Left ventricle myocardium superior (tissue), 1 donor: ENCODE measurements at regions not wholly inside any gene's neighbourhood (a gene's known extent, or its start where the extent isn't known, plus 50 kb on each side); places are given as distances from the start of the nearest gene placed in this dataset.

Experiments
- ATAC-seq: fragments of 200-7000 bp; cut with Tn5 transposase; one replicate; pipeline ENCODE4 v1.9.1; 2020; ENCODE audit warnings: mild to moderate bottlenecking, moderate library complexity
- DNase-seq: peaks from one replicate; pipeline ENCODE4 v3.0.0-alpha.2; 2020
- intact Hi-C: fragments of 100-400 bp; cut with micrococcal nuclease; formaldehyde crosslinking; loops from one replicate; pipeline ENCODE4 v1.11.0; 2022
- donor health status: DM: no; HTN: yes; CAD: no; lungs with severe emphysema.

DNA sequence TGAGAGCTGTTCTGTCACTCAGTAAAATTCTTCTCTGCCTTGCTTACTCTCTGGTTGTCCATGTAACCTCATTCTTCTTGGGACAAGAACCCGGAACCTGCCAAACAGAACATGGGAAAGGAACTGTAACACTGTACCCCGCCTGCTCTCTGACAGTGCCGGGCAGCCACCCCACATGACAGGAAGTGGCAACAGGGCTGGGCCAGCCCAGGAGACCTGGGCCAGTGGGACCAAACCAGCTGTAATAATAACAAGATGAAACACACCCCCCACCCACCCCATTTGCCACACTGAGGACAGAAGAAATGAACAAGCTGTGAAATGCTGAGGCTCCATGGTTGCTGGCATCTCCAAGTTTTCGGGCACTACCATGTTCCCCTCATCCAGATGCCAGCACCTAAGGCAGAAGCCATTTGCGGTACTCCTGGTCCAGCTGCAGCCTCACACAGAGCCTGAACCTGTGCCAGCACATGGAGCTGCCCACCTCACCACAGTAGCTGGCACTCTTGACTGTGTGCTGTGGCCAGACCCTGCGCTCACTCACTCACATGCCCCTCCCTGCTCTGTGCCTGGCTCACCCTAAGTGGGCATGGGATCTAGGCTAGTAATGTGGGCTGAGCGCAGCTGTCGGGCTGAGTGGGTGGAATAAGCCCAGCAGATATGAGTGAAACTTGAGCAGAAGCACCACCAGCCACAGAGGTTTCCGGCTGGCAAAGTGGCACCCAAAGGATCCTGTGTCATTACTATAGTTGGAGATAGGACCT is 126.2 kb upstream of the UGT8 start:
- intact Hi-C loops: no loop called here
- DNase-seq (no peak), ATAC-seq (no peak)

DNA sequence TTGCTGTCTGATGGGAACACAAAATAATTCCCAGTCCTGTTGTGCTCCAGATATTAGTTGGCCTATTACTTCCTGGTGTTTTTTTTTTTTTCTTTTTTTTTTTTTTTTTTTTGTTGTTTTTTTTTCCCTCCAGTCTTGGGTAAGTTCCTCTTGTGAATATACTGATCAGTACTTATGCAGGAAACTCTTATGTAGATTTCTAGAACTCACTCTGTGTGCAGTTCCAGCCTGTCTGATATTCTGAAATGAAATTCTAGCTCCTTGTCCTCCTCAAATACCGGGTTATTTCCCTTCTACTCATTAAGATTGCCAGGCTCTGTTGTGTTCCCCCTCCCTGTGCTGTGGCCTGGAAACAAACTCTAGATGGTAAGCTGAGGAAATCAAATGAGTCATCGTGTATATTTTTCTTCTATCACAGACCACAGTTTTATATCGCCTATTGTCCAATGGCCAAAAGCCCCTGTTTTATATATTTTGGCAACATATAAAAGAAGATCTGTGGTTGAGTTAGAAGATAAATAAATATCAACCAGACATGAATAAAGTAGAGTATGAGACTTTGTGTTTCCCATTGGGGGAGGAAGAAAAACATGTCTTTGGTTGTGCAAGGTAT is 124.3 kb upstream of the UGT8 start:
- DNase-seq: no peak
- intact Hi-C loops: no loop called here
- ATAC-seq: no peak

- intact Hi-C loops: no loop called here
- no peak for DNase-seq
- no peak for ATAC-seq
These were observed 122.3 kb upstream of the UGT8 start for GRCh38 chr4:114476310-114476709.

DNA sequence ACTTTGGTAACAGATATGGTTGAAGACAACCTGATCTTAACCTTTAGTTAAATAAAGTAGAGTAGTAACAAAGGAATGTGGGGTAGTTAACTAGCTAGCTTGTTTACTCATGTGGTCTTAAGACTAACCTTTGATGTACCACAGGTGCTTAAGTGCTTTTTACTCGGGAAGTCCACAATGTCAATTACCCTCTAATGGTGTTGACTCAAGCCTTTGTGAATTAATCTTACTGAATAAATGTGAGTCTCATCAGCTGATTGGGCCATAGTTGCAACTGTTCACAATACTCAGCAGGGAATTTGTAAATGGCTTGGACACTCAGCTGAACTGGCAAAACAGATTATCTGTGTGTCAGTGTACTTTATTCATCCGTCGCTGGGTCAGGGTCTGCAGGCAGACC is 119.0 kb upstream of the UGT8 start:
- no peak for ATAC-seq
- intact Hi-C loops: no loop called here
- no peak for DNase-seq

- DNase-seq (no peak), ATAC-seq (no peak)
- intact Hi-C loops: no loop called here
These were observed 116.8 kb upstream of the UGT8 start for GRCh38 chr4:114481856-114482255.

DNA sequence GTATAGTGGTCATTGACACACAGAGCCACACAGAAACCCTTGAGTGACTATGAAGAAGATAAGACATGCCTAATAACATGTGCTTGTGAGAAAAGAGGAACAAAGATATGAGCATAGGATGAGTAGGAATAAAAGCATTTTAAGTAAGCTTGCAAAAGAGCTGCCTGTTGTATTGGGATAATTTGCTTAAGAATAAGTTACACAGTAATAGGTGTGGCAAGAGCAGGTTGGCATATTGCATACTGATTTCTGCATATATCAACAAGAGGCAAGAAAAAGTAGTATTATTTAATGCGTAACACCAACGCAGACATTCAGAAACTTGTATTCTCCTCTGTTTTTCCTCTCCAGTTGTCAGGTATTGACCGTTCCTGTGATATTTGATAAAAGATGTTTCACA is 111.5 kb upstream of the UGT8 start:
- DNase-seq: no peak
- ATAC-seq: no peak

DNA sequence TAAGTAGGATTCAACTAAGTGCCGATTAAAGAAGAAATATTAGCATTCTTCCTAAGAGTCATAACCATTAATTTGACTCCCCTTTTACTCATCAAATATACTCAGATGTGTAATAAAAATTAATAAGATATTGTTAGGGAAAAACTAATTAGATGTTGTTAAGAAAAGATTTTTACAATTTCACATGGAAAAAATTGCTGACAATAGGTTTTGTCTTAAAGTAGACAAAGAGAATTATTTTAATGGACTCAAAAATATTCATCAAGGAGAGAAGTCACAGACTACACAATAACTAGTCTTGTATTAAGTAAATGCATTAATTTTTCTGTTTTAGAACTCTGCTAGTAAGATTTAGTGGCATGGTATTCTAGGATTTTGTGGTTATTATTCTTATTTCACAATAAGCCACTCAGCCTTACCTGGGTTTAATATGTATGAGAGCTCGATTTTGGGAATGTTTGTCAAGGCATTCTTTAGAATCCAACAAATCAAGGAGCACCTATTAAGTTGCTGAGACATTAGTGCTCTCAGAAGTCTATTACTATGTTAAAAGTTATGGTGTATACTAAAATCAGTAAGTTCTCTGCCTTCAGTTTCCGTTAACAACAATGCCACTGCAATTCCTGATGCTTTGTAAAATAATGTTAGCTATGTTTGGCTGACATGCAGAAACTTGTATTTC is 110.2 kb upstream of the UGT8 start:
- DNase-seq: no peak
- intact Hi-C loops: no loop called here
- ATAC-seq: no peak

More for the DNA sequence above, 111.5 kb upstream of the UGT8 start:
- intact Hi-C loops: no loop called here

- DNase-seq (no peak), ATAC-seq (no peak)
- intact Hi-C loops: no loop called here
These were observed 104.3 kb upstream of the UGT8 start for GRCh38 chr4:114494246-114494803.

- ATAC-seq (no peak), DNase-seq (no peak)
- intact Hi-C loops: no loop called here
These were observed 103.1 kb upstream of the UGT8 start for GRCh38 chr4:114495471-114495928.

- no peak for ATAC-seq
These were observed 101.5 kb upstream of the UGT8 start for GRCh38 chr4:114497116-114497515.

GRCh38 chr4:114509340-114509739 is 89.3 kb upstream of the UGT8 start:
- no peak for DNase-seq
- intact Hi-C loops: no loop called here
- no peak for ATAC-seq

More at GRCh38 chr4:114497116-114497515, 101.5 kb upstream of the UGT8 start:
- intact Hi-C loops: no loop called here
- no peak for DNase-seq

DNA sequence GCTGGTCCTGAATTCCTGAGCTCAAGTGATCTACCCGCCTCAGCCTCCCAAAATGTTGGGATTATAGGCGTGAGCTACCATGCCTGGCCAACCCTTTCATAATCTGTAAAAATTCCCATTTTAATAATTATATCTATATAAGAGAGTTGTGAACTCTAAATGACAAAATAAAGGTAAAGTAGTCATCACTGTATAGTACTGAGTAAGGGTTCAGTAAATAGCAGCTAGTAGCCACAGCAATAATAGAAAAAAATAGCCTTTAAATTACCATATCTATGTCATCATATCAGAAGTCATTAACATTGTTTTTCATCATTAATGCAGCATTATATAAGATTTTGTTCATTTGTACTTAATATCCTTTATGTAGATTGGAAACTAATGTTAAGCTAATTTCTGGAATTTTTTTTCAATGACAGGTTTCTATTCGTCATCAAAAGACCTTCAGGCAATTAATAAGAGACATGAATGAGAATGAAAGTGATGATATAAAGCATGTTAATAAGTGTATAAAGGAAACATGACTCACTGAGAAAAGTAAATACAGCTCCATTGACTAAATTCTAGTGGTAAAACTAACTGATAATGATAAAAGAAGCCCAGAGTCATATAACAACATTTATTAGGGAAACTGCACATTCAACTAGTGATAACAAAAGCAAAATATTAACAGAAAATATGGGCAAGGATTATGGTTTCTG is 85.9 kb upstream of the UGT8 start:
- intact Hi-C loops: no loop called here
- no peak for DNase-seq
- ATAC-seq: no peak

DNA sequence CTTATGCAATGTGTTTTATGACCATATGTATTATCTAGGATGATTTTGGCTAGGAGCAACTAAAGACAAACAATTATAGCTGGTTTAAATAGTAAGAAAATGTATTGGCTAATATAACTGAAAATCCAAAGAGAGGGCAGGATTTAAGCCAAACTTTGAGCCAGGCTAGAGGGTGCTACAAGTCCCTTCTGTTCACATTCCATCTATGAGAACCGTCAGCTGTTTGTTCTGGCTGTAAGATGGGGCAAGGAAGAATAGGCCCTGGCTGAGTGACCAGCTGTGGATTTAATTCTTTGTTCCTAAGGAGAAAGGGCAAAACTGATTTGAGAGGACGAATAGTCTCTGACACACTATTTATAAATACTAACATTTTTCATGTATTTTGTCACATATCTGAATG is 79.2 kb upstream of the UGT8 start:
- intact Hi-C loops: no loop called here
- ATAC-seq: no peak
- no peak for DNase-seq

GRCh38 chr4:114527170-114527569 is 71.4 kb upstream of the UGT8 start:
- no peak for DNase-seq
- intact Hi-C loops: no loop called here
- ATAC-seq: no peak

GRCh38 chr4:114527637-114528036 is 71.0 kb upstream of the UGT8 start:
- intact Hi-C loops: no loop called here
- DNase-seq (no peak), ATAC-seq (no peak)

- intact Hi-C loops: no loop called here
- ATAC-seq (no peak), DNase-seq (no peak)
These were observed 62.9 kb upstream of the UGT8 start for GRCh38 chr4:114535725-114536124.

GRCh38 chr4:114537352-114537751 is 61.3 kb upstream of the UGT8 start:
- no peak for DNase-seq
- intact Hi-C loops: no loop called here
- ATAC-seq: no peak

DNA sequence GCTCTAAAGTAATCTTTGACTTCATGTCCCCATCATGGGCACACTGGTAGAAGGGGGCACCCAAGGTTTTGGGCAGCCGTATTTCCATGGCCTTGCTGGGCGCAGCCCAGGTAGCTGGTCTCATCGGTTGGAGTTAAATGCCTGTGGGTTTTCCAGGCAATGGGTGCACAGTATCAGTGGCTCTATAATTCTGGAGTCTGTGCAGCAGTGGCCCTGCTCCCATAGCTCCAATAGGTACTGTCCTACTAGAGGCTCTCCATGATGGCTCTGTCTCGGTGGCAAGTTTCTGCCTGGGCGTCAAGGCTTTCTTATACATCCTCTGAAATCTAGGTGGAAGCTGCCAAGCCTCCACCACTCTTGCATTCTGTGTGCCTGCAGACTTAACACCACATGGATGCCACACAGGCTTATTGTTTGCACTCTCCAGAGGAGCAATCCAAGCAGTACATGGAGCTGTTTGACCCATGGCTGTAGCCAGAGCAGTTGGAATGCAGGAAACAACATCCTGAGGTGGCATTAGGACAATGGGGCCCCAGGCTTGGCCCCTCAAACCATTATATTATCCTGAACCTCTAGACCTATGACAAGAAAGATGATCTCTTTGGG is 60.5 kb upstream of the UGT8 start:
- ATAC-seq (no peak), DNase-seq (no peak)
- intact Hi-C loops: no loop called here

DNA sequence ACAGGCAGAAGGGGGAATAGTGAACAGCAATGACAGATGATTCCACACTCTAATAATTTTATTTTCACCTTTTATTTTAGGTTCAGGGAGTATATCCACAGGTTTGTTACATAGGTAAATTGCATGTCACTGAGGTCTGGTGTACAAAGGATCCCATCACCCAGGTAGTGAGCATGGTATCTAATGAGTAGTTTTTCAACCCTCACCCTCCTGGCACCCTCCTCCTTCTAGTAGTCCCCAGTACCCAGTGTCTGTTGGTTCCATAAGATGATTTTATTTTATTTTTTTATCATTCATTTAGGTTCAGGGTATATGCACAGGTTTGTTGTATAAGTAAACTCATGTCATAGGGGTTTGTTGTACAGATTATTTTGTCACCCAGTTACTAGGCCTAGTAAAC is 58.6 kb upstream of the UGT8 start:
- no peak for DNase-seq
- intact Hi-C loops: no loop called here

More for the DNA sequence above, 58.6 kb upstream of the UGT8 start:
- no peak for ATAC-seq
